ENCODE measurements at regions not wholly inside any gene's neighbourhood (a gene's known extent, or its start where the extent isn't known, plus 50 kb on each side); places are given as distances from the start of the nearest gene placed in this dataset.
"Not testable (repeated sequence)": the region's sequence is repeated elsewhere in the genome, so short reads cannot be mapped to it uniquely, and the experiment has no call there.

GRCh38 chr9:88898039-88898720 lies 93.1 kb upstream of the S1PR3 start:
- POLR2A ChIA-PET: no interaction called here
- Histone ChIP-seq H3K9me3 (ENCODE audit: control insufficient read depth, insufficient read depth, low read length) (no peaks in the 10 kb centered on the region), H3K4me3 (ENCODE audit: low read depth, low read length) (no peak overlapping the region), H3K27ac (ENCODE audit: low read depth, low read length) (no peak overlapping the region), H3K27me3 (ENCODE audit: control insufficient read depth, insufficient read depth, low read length) (peaks cover 2% of the 10 kb centered on the region)
- DNase-seq (ENCODE audit: low read depth, low spot score): no peak
- TF ChIP-seq CTCF (IDR thresholded peaks at IDR 0.05; ENCODE audit: low read depth, low read length): no peak
- CTCF ChIA-PET: no interaction called here

- Histone ChIP-seq H3K27me3 (ENCODE audit: control insufficient read depth, insufficient read depth, low read length) (peaks cover 2% of the 10 kb centered on the region), H3K4me3 (ENCODE audit: low read depth, low read length) (no peak overlapping the region), H3K9me3 (ENCODE audit: control insufficient read depth, insufficient read depth, low read length) (no peaks in the 10 kb centered on the region), H3K27ac (ENCODE audit: low read depth, low read length) (no peak overlapping the region)
- TF ChIP-seq CTCF (IDR thresholded peaks at IDR 0.05; ENCODE audit: low read depth, low read length): no peak
- DNase-seq (ENCODE audit: low read depth, low spot score): no peak
- ChIA-PET CTCF (no interaction called here), POLR2A (no interaction called here)
Observed at GRCh38 chr9:88905506-88905905, 85.8 kb upstream of the S1PR3 start.

GRCh38 chr9:88915916-88916315 lies 75.4 kb upstream of the S1PR3 start:
- no peak overlapping the region for H3K27ac ChIP-seq (ENCODE audit: low read depth, low read length)
- no peak overlapping the region for H3K4me3 ChIP-seq (ENCODE audit: low read depth, low read length)
- H3K27me3 ChIP-seq (ENCODE audit: control insufficient read depth, insufficient read depth, low read length): peaks cover 2% of the 10 kb centered on the region
- POLR2A ChIA-PET: no interaction called here
- peaks cover 11% of the 10 kb centered on the region for H3K9me3 ChIP-seq (ENCODE audit: control insufficient read depth, insufficient read depth, low read length)
- DNase-seq (ENCODE audit: low read depth, low spot score): no peak
- no peak for TF ChIP-seq CTCF (IDR thresholded peaks at IDR 0.05; ENCODE audit: low read depth, low read length)
- CTCF ChIA-PET: no interaction called here

GRCh38 chr9:88916894-88917293 lies 74.4 kb upstream of the S1PR3 start:
- H3K9me3 ChIP-seq (ENCODE audit: control insufficient read depth, insufficient read depth, low read length): peaks cover 11% of the 10 kb centered on the region
- H3K4me3 ChIP-seq (ENCODE audit: low read depth, low read length): no peak overlapping the region
- H3K27ac ChIP-seq (ENCODE audit: low read depth, low read length): no peak overlapping the region
- DNase-seq (ENCODE audit: low read depth, low spot score): no peak
- TF ChIP-seq CTCF (IDR thresholded peaks at IDR 0.05; ENCODE audit: low read depth, low read length): no peak
- ChIA-PET POLR2A (no interaction called here), CTCF (no interaction called here)
- H3K27me3 ChIP-seq (ENCODE audit: control insufficient read depth, insufficient read depth, low read length): peaks cover 2% of the 10 kb centered on the region

- DNase-seq (ENCODE audit: low read depth, low spot score): no peak
- CTCF ChIA-PET: no interaction called here
- no peak for TF ChIP-seq CTCF (IDR thresholded peaks at IDR 0.05; ENCODE audit: low read depth, low read length)
- Histone ChIP-seq H3K9me3 (ENCODE audit: control insufficient read depth, insufficient read depth, low read length) (peaks cover 11% of the 10 kb centered on the region), H3K4me3 (ENCODE audit: low read depth, low read length) (no peak overlapping the region), H3K27ac (ENCODE audit: low read depth, low read length) (no peak overlapping the region), H3K27me3 (ENCODE audit: control insufficient read depth, insufficient read depth, low read length) (peaks cover 2% of the 10 kb centered on the region)
- POLR2A ChIA-PET: no interaction called here
Observed at GRCh38 chr9:88917375-88917774, 73.9 kb upstream of the S1PR3 start.

- peaks cover 11% of the 10 kb centered on the region for H3K9me3 ChIP-seq (ENCODE audit: control insufficient read depth, insufficient read depth, low read length)
- POLR2A ChIA-PET; DNase-seq (ENCODE audit: low read depth, low spot score); H3K27me3 ChIP-seq (ENCODE audit: control insufficient read depth, insufficient read depth, low read length); CTCF ChIA-PET; H3K27ac ChIP-seq (ENCODE audit: low read depth, low read length); H3K4me3 ChIP-seq (ENCODE audit: low read depth, low read length): not testable (repeated sequence)
Observed at GRCh38 chr9:88918537-88918936, 72.7 kb upstream of the S1PR3 start.
